Chondrocyte (in vitro differentiated cells): ENCODE measurements at regions not wholly inside any gene's neighbourhood (a gene's known extent, or its start where the extent isn't known, plus 50 kb on each side); places are given as distances from the start of the nearest gene placed in this dataset.
"Not testable (repeated sequence)": the region's sequence is repeated elsewhere in the genome, so short reads cannot be mapped to it uniquely, and the experiment has no call there.

Experiments
- DNase-seq: peaks from one replicate; pipeline ENCODE4 v3.0.0; 2021; ENCODE audit warnings: mixed read lengths, low spot score
- H3K27ac Mint-ChIP-seq: one replicate; pipeline ENCODE4 v1.8.0; 2021; ENCODE audit warnings: mild to moderate bottlenecking, moderate library complexity, mixed read lengths; ENCODE audit not compliant: unreplicated experiment
- H3K27me3 Mint-ChIP-seq: 2 replicates; pipeline ENCODE4 v1.8.0; 2021; ENCODE audit warnings: low read depth, mixed read lengths
- H3K36me3 Mint-ChIP-seq: 2 replicates; pipeline ENCODE4 v1.8.0; 2021; ENCODE audit warnings: low read depth, mixed read lengths
- H3K4me1 Mint-ChIP-seq: 2 replicates; pipeline ENCODE4 v1.8.0; 2021; ENCODE audit warnings: low read depth, mild to moderate bottlenecking, mixed read lengths
- H3K4me3 Mint-ChIP-seq: one replicate; pipeline ENCODE4 v1.8.0; 2021; ENCODE audit warnings: mild to moderate bottlenecking, moderate library complexity, mixed read lengths; ENCODE audit not compliant: unreplicated experiment
- H3K9me3 Mint-ChIP-seq: 2 replicates; pipeline ENCODE4 v1.8.0; 2021; ENCODE audit warnings: low read depth, mixed read lengths
- CTCF ChIP-seq: fragments of 200-600 bp; sonication (generic); IDR thresholded peaks from 2 replicates; pipeline ENCODE4 v1.5.0; 2021; ENCODE audit warnings: antibody characterized with exemption, mild to moderate bottlenecking, moderate library complexity

GRCh38 chr10:8159341-8160165, 105.1 kb downstream of the GATA3 start:
- Mint-ChIP-seq H3K9me3 (peaks cover 33% of the 10 kb centered on the region), H3K27ac (no peak overlapping the region), H3K4me3 (no peak overlapping the region), H3K36me3 (no peaks in the 10 kb centered on the region), H3K27me3 (no peaks in the 10 kb centered on the region), H3K4me1 (no peaks in the 10 kb centered on the region)
- DNase-seq, result no peak
- no peak for TF ChIP-seq CTCF

DNA sequence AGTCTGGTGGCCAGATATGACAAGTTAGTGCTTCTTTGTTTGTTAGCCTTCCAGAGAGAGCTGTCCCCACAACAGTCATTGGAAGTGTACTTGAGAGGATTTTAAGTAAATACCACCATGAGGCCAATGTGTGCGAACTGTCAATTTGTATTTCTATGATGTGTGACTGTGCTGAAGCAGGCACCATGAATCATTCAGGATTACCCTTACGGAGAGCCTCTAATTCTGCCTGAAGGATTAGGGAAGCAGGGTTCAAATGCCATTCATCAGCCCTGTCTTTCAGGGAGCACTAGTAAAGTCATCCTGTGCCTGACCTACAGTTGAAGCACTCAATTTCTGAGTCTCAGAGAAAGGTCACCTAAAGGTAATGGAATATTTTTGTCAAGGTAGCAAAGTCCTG, 109.3 kb downstream of the GATA3 start:
- H3K4me3 Mint-ChIP-seq, result no peak overlapping the region
- no peaks in the 10 kb centered on the region for H3K4me1 Mint-ChIP-seq
- no peak for TF ChIP-seq CTCF
- H3K27me3 Mint-ChIP-seq, result no peaks in the 10 kb centered on the region
- no peak overlapping the region for H3K27ac Mint-ChIP-seq
- H3K9me3 Mint-ChIP-seq, result peaks cover 51% of the 10 kb centered on the region
- DNase-seq, result no peak
- H3K36me3 Mint-ChIP-seq, result peaks cover 3% of the 10 kb centered on the region

DNA sequence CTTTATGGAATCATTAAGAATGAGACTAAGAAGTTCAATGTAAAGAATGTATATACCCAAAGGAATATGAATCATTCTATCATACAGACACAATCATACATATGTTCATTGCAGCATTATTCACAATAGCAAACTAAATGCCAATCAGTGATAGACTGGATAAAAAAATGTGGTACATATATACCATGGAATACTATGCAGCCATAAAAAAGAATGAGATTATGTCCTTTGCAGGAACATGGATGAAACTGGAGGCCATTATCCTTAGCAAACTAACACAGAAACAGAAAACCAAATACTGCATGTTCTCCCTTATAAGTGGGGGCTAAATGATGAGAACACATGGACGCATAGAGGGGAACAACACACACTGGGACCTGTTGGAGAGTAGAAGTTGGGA, 110.2 kb downstream of the GATA3 start:
- not testable (repeated sequence) for H3K4me1 Mint-ChIP-seq, H3K27ac Mint-ChIP-seq, H3K4me3 Mint-ChIP-seq, DNase-seq, H3K27me3 Mint-ChIP-seq, H3K36me3 Mint-ChIP-seq
- peaks cover 56% of the 10 kb centered on the region for H3K9me3 Mint-ChIP-seq

- Mint-ChIP-seq H3K4me3 (no peak overlapping the region), H3K9me3 (peaks cover 49% of the 10 kb centered on the region), H3K36me3 (peaks cover 4% of the 10 kb centered on the region), H3K4me1 (no peaks in the 10 kb centered on the region), H3K27ac (no peak overlapping the region), H3K27me3 (no peaks in the 10 kb centered on the region)
- no peak for DNase-seq
- no peak for TF ChIP-seq CTCF
Measured at GRCh38 chr10:8168836-8169235, 114.3 kb downstream of the GATA3 start.

DNA sequence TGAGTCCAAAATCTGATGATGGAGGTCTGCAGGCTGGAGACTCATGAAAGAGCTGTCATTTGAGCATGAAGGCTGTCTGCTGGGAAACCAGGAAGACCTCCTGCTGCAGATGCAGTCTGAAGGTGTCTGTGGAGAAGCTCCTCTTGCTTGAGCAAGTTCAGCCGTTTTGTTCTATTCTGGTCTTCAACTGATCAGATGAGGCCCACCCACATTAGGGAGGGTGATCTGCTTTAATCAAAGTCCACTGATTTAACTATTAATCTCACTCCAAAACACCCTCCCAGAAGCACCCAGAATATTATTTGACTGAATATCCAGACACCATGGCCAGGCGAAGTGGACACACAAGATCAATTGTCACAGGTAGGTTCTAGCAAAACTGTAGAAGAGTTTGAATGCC, 116.5 kb downstream of the GATA3 start:
- peaks cover 38% of the 10 kb centered on the region for H3K9me3 Mint-ChIP-seq
- no peak for TF ChIP-seq CTCF
- DNase-seq, result no peak
- H3K27ac Mint-ChIP-seq, result no peak overlapping the region
- no peak overlapping the region for H3K4me3 Mint-ChIP-seq
- peaks cover 4% of the 10 kb centered on the region for H3K36me3 Mint-ChIP-seq
- H3K4me1 Mint-ChIP-seq, result no peaks in the 10 kb centered on the region
- H3K27me3 Mint-ChIP-seq, result no peaks in the 10 kb centered on the region

DNA sequence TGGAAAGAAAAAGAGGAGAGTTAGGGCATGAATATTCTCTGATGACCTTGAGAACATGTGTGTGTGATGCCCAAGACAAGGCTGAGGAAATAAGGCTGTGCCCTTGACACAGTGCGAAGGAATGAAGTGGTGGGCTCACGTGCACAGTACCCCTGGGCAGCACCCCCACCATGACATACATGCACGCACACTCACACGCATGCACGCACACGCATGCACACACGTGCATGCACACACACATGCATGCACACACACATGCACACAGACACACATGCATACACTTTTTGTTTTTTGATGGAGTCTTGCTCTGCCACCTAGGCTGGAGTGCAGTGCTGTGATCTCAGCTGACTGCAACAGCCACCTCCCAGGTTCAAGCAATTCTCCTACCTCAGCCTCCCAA, 118.1 kb downstream of the GATA3 start:
- peaks cover 4% of the 10 kb centered on the region for H3K36me3 Mint-ChIP-seq
- no peaks in the 10 kb centered on the region for H3K27me3 Mint-ChIP-seq
- no peak for DNase-seq
- H3K27ac Mint-ChIP-seq, result no peak overlapping the region
- H3K4me1 Mint-ChIP-seq, result no peaks in the 10 kb centered on the region
- H3K4me3 Mint-ChIP-seq, result no peak overlapping the region
- no peak for TF ChIP-seq CTCF
- peaks cover 34% of the 10 kb centered on the region for H3K9me3 Mint-ChIP-seq
